GM12891 (cell line): ENCODE measurements at regions not wholly inside any gene's neighbourhood (a gene's known extent, or its start where the extent isn't known, plus 50 kb on each side); places are given as distances from the start of the nearest gene placed in this dataset.

Experiments
- PAX5 ChIP-seq: IDR thresholded peaks from 2 replicates; pipeline ENCODE4 v1.6.1; 2011; ENCODE audit warnings: low read length, moderate library complexity, mild to moderate bottlenecking; ENCODE audit not compliant: insufficient read depth, severe bottlenecking
- POLR2A ChIP-seq: IDR thresholded peaks from 2 replicates; pipeline ENCODE4 v1.6.1; 2011; ENCODE audit warnings: low read depth, low read length, control low read depth
- POLR2AphosphoS5 ChIP-seq: IDR thresholded peaks from 2 replicates; pipeline ENCODE4 v1.6.1; 2011; ENCODE audit warnings: low read depth, low read length, control low read depth
- POU2F2 ChIP-seq: IDR thresholded peaks from 2 replicates; pipeline ENCODE4 v1.6.1; 2011; ENCODE audit warnings: low read depth, mild to moderate bottlenecking, control low read depth, low read length, moderate library complexity
- SPI1 ChIP-seq: IDR thresholded peaks from 2 replicates; pipeline ENCODE4 v1.6.1; 2011; ENCODE audit warnings: low read depth, low read length, control low read depth
- TAF1 ChIP-seq: IDR thresholded peaks from 2 replicates; pipeline ENCODE4 v1.6.1; 2011; ENCODE audit warnings: low read depth, low read length, control low read depth

- no peak for TF ChIP-seq POLR2A
- TF ChIP-seq POLR2AphosphoS5: no peak
- no peak for TF ChIP-seq TAF1
- no peak for TF ChIP-seq POU2F2
- no peak for TF ChIP-seq SPI1
- no peak for TF ChIP-seq PAX5
These were observed 180.7 kb downstream of the CRLF2 start for GRCh38 chrX:1031521-1032430.
